Body of pancreas (tissue), 4 donors: ENCODE measurements at regions not wholly inside any gene's neighbourhood (a gene's known extent, or its start where the extent isn't known, plus 50 kb on each side); places are given as distances from the start of the nearest gene placed in this dataset.

Experiments used
- CTCF ChIP-seq, 7 experiments: fragments of 450-650 bp in 4 of 7; fragments of 200-600 bp in 3 of 7; sonication (generic) in 3 of 7; IDR thresholded peaks; one replicate each; pipeline ENCODE4 v1.5.1; 2016 to 2019; ENCODE audit warnings: antibody characterized with exemption in 7 of 7
- POLR2A ChIP-seq, 3 donors: fragments of 450-650 bp; IDR thresholded peaks; one replicate each; pipeline ENCODE4 v1.6.1; 2016; ENCODE audit warnings: antibody characterized with exemption in 3 of 3, mild to moderate bottlenecking in 2 of 3

GRCh38 chr14:51566831-51567582, 84.7 kb upstream of the FRMD6 start:
- no peak for TF ChIP-seq POLR2A (IDR thresholded peaks at IDR 0.05)
- no peak for TF ChIP-seq CTCF (IDR thresholded peaks at IDR 0.05)
